IPS-20b (cell line): ENCODE measurements at regions not wholly inside any gene's neighbourhood (a gene's known extent, or its start where the extent isn't known, plus 50 kb on each side); places are given as distances from the start of the nearest gene placed in this dataset.

Experiments
- H3K27ac ChIP-seq: one replicate; pipeline ENCODE4 v1.5.1; 2013; ENCODE audit warnings: low read length
- H3K27me3 ChIP-seq: 2 replicates; pipeline ENCODE4 v1.6.1; 2013; ENCODE audit warnings: mild to moderate bottlenecking, low read length, inconsistent platforms; ENCODE audit not compliant: insufficient read depth
- H3K36me3 ChIP-seq: 2 replicates; pipeline ENCODE4 v1.6.1; 2013; ENCODE audit warnings: low read depth, mild to moderate bottlenecking, inconsistent platforms, low read length, moderate library complexity; ENCODE audit not compliant: insufficient read depth
- H3K4me1 ChIP-seq: 2 replicates; pipeline ENCODE4 v1.6.1; 2013; ENCODE audit warnings: mild to moderate bottlenecking, control low read depth, inconsistent platforms, low read length, moderate library complexity; ENCODE audit not compliant: insufficient read depth
- H3K4me3 ChIP-seq: 2 replicates; pipeline ENCODE4 v1.5.1; 2013; ENCODE audit warnings: mild to moderate bottlenecking, low read length, inconsistent platforms
- H3K9ac ChIP-seq: 2 replicates; pipeline ENCODE4 v1.6.1; 2013; ENCODE audit warnings: low read depth, mild to moderate bottlenecking, inconsistent platforms, low read length, moderate library complexity
- H3K9me3 ChIP-seq: 2 replicates; pipeline ENCODE4 v1.6.1; 2013; ENCODE audit warnings: mild to moderate bottlenecking, low read depth, low read length, inconsistent platforms; ENCODE audit not compliant: insufficient read depth

GRCh38 chr3:159731254-159731653 is 257.4 kb upstream of the IL12A start:
- H3K27me3 ChIP-seq: no peaks in the 10 kb centered on the region
- no peaks in the 10 kb centered on the region for H3K36me3 ChIP-seq
- H3K27ac ChIP-seq: no peak overlapping the region
- no peak overlapping the region for H3K4me3 ChIP-seq
- no peaks in the 10 kb centered on the region for H3K9me3 ChIP-seq
- H3K9ac ChIP-seq: no peak overlapping the region
- H3K4me1 ChIP-seq: peaks cover 23% of the 10 kb centered on the region

GRCh38 chr3:159732172-159733111 is 256.2 kb upstream of the IL12A start:
- H3K9ac ChIP-seq: peak overlapping the region; percentile 77; the same call in 1 of the 2 replicates
- peak overlapping the region; percentile 74 for H3K4me3 ChIP-seq
- peaks cover 23% of the 10 kb centered on the region for H3K4me1 ChIP-seq
- H3K36me3 ChIP-seq: no peaks in the 10 kb centered on the region
- peak overlapping the region; percentile 50 for H3K27ac ChIP-seq
- no peaks in the 10 kb centered on the region for H3K27me3 ChIP-seq
- no peaks in the 10 kb centered on the region for H3K9me3 ChIP-seq

- peak overlapping the region; percentile 74; the same call in 1 of the 2 replicates for H3K4me3 ChIP-seq
- no peaks in the 10 kb centered on the region for H3K9me3 ChIP-seq
- peak overlapping the region; percentile 62 for H3K27ac ChIP-seq
- H3K4me1 ChIP-seq: peaks cover 23% of the 10 kb centered on the region
- no peaks in the 10 kb centered on the region for H3K27me3 ChIP-seq
- H3K36me3 ChIP-seq: no peaks in the 10 kb centered on the region
- H3K9ac ChIP-seq: peak overlapping the region; percentile 77; the same call in 1 of the 2 replicates
These were observed 255.3 kb upstream of the IL12A start for GRCh38 chr3:159733194-159733860.

- H3K9ac ChIP-seq: no peak overlapping the region
- no peaks in the 10 kb centered on the region for H3K36me3 ChIP-seq
- H3K4me3 ChIP-seq: no peak overlapping the region
- no peak overlapping the region for H3K27ac ChIP-seq
- H3K9me3 ChIP-seq: no peaks in the 10 kb centered on the region
- no peaks in the 10 kb centered on the region for H3K27me3 ChIP-seq
- H3K4me1 ChIP-seq: peaks cover 36% of the 10 kb centered on the region
These were observed 254.0 kb upstream of the IL12A start for GRCh38 chr3:159734681-159735080.

DNA sequence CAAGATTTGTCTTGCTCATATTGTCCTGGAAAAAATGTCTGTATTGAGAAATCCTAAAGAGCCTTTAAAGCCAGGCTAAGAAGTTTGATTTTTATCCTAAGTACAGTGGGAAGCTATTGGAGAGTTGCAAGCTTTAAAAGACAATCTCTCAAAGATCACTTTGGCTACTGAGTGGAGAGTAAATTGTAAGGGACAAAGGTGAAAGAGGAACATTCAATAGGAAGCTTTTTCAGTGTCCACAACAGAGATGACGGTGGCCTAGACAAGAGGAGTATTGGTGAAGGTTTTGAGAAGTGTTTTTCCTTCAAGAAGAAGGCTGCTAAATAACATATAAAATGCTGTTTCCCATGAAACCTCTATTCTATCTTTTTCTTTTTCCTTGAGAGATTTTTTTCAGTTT is 249.5 kb upstream of the IL12A start:
- Histone ChIP-seq H3K9me3 (no peaks in the 10 kb centered on the region), H3K36me3 (no peaks in the 10 kb centered on the region), H3K27me3 (no peaks in the 10 kb centered on the region), H3K4me1 (peaks cover 13% of the 10 kb centered on the region), H3K4me3 (no peak overlapping the region), H3K27ac (no peak overlapping the region), H3K9ac (no peak overlapping the region)

- H3K9ac ChIP-seq: no peak overlapping the region
- no peaks in the 10 kb centered on the region for H3K9me3 ChIP-seq
- peaks cover 13% of the 10 kb centered on the region for H3K4me1 ChIP-seq
- no peak overlapping the region for H3K4me3 ChIP-seq
- no peaks in the 10 kb centered on the region for H3K36me3 ChIP-seq
- no peak overlapping the region for H3K27ac ChIP-seq
- no peaks in the 10 kb centered on the region for H3K27me3 ChIP-seq
These were observed 248.7 kb upstream of the IL12A start for GRCh38 chr3:159739969-159740368.

GRCh38 chr3:159741281-159741680 is 247.4 kb upstream of the IL12A start:
- Histone ChIP-seq H3K36me3 (no peaks in the 10 kb centered on the region), H3K9me3 (no peaks in the 10 kb centered on the region), H3K9ac (no peak overlapping the region), H3K27ac (no peak overlapping the region), H3K4me3 (no peak overlapping the region), H3K4me1 (peaks cover 13% of the 10 kb centered on the region), H3K27me3 (no peaks in the 10 kb centered on the region)

DNA sequence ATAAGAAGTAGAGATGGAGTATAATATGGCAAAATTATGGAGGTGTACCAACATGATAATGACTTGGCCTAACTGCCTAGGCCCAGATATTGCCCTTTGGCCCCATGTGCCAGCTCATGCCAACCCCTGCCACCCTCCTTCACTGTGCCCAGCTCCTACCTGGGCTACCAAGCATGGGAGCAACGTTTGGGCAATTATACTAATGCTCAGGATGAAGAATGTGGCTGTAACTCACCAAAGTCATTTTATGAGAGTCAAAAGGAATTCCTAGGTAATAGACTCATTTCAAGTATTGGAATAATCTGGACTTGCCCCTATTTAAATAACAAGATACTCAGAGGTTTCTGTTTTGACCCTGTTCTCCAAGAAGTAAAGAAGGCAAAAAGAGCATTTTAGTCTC is 240.2 kb upstream of the IL12A start:
- no peak overlapping the region for H3K27ac ChIP-seq

DNA sequence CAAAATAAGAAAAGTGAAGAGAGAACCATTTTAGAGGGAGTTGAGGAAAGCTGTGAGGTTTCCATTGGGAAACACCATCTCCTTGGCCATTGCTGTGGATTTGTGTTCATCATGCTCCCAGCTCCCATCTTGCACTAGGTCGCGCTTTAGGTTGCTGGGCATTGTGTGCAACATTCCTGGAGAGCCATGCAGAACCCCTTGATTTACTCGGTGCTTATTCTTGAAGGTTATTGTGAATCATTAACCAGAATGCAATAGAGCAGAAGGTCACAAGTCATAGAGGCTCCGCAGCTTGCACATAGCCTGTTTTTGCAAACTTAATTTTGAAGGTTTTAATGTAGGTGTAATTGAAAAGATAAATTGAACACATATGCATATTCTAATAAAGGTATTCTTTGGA is 239.2 kb upstream of the IL12A start:
- peaks cover 3% of the 10 kb centered on the region; the same call in 1 of the 2 replicates for H3K9me3 ChIP-seq
- no peak overlapping the region for H3K9ac ChIP-seq
- no peaks in the 10 kb centered on the region for H3K36me3 ChIP-seq
- H3K4me3 ChIP-seq: no peak overlapping the region
- H3K4me1 ChIP-seq: no peaks in the 10 kb centered on the region
- H3K27me3 ChIP-seq: no peaks in the 10 kb centered on the region
- H3K27ac ChIP-seq: no peak overlapping the region

More for the DNA sequence above, 240.2 kb upstream of the IL12A start:
- Histone ChIP-seq H3K27me3 (no peaks in the 10 kb centered on the region), H3K4me1 (no peaks in the 10 kb centered on the region), H3K36me3 (no peaks in the 10 kb centered on the region), H3K9me3 (no peaks in the 10 kb centered on the region), H3K4me3 (no peak overlapping the region), H3K9ac (no peak overlapping the region)

GRCh38 chr3:159751146-159751545 is 237.5 kb upstream of the IL12A start:
- no peaks in the 10 kb centered on the region for H3K36me3 ChIP-seq
- H3K4me3 ChIP-seq: no peak overlapping the region
- H3K27ac ChIP-seq: no peak overlapping the region
- no peak overlapping the region for H3K9ac ChIP-seq
- H3K27me3 ChIP-seq: no peaks in the 10 kb centered on the region
- no peaks in the 10 kb centered on the region for H3K4me1 ChIP-seq
- H3K9me3 ChIP-seq: peaks cover 11% of the 10 kb centered on the region; the same call in 1 of the 2 replicates

DNA sequence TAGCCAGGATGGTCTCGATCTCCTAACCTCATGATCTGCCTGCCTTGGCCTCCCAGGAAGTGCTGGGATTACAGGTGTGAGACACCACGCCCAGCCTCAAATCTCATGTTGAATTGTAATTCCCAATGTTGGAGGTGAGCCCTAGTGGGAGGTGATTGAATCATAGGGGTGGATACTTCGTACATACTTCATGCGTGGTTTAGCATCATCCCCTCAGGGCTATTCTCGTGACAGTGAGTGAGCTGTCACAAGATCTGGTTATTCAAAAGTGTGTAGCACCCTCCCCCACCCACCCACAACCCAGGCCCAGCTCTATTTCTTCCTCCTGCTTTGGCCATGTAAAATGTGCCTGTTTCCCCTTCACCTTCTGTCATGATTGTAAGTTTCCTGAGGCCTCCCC is 236.9 kb upstream of the IL12A start:
- no peak overlapping the region for H3K4me3 ChIP-seq
- H3K27ac ChIP-seq: no peak overlapping the region
- H3K9ac ChIP-seq: no peak overlapping the region
- no peaks in the 10 kb centered on the region for H3K4me1 ChIP-seq
- H3K9me3 ChIP-seq: peaks cover 11% of the 10 kb centered on the region; the same call in 1 of the 2 replicates
- no peaks in the 10 kb centered on the region for H3K36me3 ChIP-seq
- H3K27me3 ChIP-seq: no peaks in the 10 kb centered on the region
